Fibroblast of villous mesenchyme (primary cell): ENCODE measurements at regions not wholly inside any gene's neighbourhood (a gene's known extent, or its start where the extent isn't known, plus 50 kb on each side); places are given as distances from the start of the nearest gene placed in this dataset.
A peak's percentile ranks its signal among the peaks of the same experiment; 100 is the strongest.

Source experiments
- DNase-seq: peaks from one replicate; pipeline ENCODE4 v3.0.0-alpha.2; 2010; ENCODE audit warnings: low read depth
- H3K4me3 ChIP-seq: 2 replicates; pipeline ENCODE4 v1.5.1; 2011; ENCODE audit warnings: low read depth, mild to moderate bottlenecking, low read length
- CTCF ChIP-seq: IDR thresholded peaks from 2 replicates; pipeline ENCODE4 v1.5.1; 2012; ENCODE audit warnings: low read depth, mild to moderate bottlenecking, low read length; ENCODE audit not compliant: insufficient read depth

DNA sequence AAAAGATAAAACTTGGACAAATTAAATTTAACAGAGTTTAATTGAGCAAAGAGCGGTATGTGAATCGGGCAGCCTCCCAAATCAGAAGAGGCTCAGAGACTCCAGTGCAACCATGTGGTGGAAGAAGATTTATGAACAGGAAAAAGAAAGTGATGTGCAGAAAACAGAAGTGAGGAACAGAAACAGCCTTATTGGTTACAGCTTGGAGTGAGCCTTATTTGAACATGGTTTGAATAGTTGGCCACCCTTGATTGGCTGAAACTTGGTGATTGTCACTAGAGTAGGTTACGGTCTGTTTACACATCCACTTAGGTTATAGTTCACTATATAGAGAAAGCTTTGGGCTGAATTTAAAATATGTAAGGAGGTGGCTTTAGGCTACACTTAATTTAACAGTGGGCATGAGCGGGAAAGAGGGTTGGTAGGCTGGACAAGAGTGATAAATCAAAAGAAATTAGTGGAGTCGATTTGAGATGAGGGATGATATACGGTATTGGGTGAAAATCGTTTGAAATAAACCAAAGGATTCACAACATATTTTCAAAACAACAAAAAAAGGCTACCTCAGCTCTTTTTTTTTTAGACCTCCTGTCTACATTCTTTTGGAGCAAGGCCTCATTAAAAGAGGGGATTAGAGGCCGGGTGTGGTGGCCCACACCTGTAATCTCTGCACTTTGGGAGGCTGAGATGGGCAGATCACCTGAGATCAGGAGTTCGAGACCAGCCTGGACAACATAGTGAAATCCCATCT lies 84.3 kb upstream of the PREP start:
- H3K4me3 ChIP-seq, result no peak overlapping the region
- DNase-seq, result no peak
- no peak for TF ChIP-seq CTCF

- no peak for DNase-seq
- H3K4me3 ChIP-seq, result no peak overlapping the region
- TF ChIP-seq CTCF, result no peak
Observed at GRCh38 chr6:105485456-105485855, 82.6 kb upstream of the PREP start.

DNA sequence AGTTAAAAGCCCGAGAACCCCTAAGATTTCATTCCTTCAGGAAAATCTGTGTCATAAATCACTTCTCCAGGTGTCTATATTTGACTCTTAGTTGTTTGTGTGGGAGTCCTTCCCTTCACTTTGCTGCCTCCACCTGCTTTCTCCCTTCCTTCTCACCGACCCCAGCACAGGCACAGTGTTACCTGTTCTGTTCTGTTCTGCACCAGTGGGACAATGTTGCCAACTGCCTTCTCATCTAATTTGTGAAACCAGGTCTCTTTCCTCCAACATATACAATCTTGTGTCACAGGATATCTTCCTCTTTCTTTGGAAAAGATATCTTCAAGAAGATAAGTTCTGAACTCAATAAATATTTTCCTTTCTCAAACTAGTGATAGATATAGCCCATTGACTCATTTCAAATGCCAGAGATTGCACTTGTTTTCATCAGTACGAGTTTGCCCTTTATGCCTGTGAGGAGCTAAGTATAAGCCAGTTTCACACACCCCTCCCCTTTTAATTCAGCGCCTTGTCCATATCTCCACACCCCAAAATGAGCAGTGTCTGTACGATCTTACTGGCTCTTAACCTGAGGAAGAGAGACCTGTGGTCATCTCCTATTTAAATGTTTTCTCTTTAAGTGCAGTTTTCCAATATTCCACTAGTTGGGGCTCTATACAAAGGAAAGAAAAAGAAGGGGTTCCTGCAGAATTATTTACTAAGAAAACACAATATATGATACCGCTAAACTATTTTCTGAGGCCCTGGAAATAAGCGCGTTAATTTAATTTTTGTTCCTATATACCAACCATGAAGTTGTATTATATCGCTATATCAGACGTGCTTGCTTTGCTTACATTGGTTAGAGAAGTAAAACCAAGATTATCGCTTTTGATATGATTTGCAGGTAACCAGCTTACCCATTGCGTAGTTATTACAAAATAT lies 81.6 kb upstream of the PREP start:
- DNase-seq, result peak; percentile 74

DNA sequence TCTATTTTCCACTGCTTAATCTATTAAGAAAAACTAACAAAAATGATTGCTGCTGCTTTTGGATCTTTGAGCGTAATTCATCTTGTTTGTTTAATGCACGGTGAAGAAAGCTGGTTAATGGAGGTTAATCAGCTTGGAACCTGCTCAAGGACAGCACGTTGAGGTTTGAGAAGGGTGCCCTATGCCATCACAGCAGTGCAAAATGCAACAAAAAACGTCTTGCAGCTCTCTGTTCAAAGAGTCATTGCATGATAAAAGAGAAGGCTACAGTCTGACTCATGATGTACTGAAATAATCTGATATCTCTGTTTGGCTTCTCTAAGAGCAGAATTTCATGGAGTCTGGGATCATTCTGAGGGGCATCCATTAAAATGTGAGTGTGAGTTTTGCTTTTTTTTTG lies 80.6 kb upstream of the PREP start:
- no peak overlapping the region for H3K4me3 ChIP-seq
- DNase-seq, result peak; percentile 60
- TF ChIP-seq CTCF, result no peak

More for the DNA sequence above, 81.6 kb upstream of the PREP start:
- TF ChIP-seq CTCF, result peak; percentile 90
- no peak overlapping the region for H3K4me3 ChIP-seq

DNA sequence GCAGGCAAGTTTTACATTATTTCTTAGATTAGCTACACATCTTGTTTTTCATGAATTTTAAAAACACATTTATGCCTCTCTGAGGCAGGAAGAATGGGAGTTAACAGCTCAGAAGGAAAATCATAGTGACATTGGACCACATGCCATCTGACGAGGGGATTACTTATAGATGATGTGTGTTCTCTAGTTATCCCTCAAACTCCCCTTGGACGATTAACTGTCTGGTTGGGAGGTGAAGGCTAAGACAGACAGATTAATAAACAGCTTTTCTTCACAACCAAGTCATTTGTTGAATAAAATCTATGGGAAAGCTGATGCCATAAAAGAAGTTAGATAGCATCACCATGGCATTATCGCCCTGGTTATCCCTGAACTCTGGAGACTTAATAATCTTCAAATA lies 80.0 kb upstream of the PREP start:
- no peak for TF ChIP-seq CTCF
- no peak for DNase-seq
- no peak overlapping the region for H3K4me3 ChIP-seq

GRCh38 chr6:105482227-105482844 lies 79.5 kb upstream of the PREP start:
- no peak overlapping the region for H3K4me3 ChIP-seq
- no peak for TF ChIP-seq CTCF
- DNase-seq, result peak; percentile 82
